C4-2B (cell line): ENCODE measurements at regions not wholly inside any gene's neighbourhood (a gene's known extent, or its start where the extent isn't known, plus 50 kb on each side); places are given as distances from the start of the nearest gene placed in this dataset.

Experiments used
- H3K27ac ChIP-seq: fragments of 450-650 bp; 2 replicates; pipeline ENCODE4 v1.5.1; 2017
- ZFX ChIP-seq: fragments of 450-650 bp; IDR thresholded peaks from 2 replicates; pipeline ENCODE4 v1.6.1; 2017
- TF ChIP-seq, protein P1 (sequence below): fragments of 450-650 bp; conservative IDR thresholded peaks from 2 replicates; pipeline ENCODE4 v1.5.1; 2017; ENCODE audit warnings: mild to moderate bottlenecking

DNA sequence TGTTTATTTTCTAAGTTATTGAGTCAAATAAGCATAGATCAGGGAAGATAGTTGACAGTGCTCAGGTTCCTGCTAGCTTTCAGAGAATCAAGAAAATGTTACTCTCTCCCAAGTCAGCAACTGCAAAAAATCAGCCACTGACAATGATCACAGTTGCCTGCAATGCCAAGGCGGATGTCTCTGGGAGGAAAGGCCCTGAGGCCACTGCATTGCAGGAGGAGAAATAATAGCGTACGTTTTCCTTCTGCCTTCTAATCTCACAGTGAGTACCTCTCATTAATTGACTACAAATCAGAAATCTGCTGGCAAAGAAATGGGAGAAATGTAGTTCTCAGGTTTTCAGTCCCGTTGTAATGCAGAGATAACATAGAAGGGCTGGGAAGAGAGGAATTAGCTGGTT is 54.0 kb upstream of the SPON1 start:
- TF ChIP-seq, protein P1, sequence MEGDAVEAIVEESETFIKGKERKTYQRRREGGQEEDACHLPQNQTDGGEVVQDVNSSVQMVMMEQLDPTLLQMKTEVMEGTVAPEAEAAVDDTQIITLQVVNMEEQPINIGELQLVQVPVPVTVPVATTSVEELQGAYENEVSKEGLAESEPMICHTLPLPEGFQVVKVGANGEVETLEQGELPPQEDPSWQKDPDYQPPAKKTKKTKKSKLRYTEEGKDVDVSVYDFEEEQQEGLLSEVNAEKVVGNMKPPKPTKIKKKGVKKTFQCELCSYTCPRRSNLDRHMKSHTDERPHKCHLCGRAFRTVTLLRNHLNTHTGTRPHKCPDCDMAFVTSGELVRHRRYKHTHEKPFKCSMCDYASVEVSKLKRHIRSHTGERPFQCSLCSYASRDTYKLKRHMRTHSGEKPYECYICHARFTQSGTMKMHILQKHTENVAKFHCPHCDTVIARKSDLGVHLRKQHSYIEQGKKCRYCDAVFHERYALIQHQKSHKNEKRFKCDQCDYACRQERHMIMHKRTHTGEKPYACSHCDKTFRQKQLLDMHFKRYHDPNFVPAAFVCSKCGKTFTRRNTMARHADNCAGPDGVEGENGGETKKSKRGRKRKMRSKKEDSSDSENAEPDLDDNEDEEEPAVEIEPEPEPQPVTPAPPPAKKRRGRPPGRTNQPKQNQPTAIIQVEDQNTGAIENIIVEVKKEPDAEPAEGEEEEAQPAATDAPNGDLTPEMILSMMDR = no peak
- no peak for TF ChIP-seq ZFX
- H3K27ac ChIP-seq = no peak overlapping the region
